SIG-M5 treated with dmso at 0.1 percent for 504 hours (cell line): ENCODE measurements at regions not wholly inside any gene's neighbourhood (a gene's known extent, or its start where the extent isn't known, plus 50 kb on each side); places are given as distances from the start of the nearest gene placed in this dataset.

ENCODE experiments used
- DNase-seq: peaks from one replicate; lab custom pipeline; 2025; ENCODE audit not compliant: unreplicated experiment; lab: John Stamatoyannopoulos, UW

DNA sequence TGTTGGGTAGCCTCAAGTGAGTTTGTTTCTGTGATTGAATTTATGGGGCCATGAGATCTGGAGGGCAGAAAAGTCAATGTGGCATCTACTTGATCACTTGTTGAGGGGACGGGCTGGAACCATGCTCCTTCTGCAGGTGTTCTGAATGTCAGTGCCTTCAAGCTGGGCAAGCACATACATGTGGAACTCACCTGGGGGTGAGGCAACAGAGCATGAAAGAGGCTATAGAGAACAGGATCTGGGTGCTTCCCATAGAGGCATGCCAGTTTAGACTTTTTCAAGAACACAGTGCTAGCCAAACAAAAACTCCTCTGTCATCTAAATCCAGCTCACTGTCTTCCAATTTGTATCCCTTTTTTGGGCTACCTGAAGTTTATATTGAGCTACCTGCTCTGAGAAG lies 77.8 kb upstream of the SLC35B3 start:
- DNase-seq, result no peak

GRCh38 chr6:8507286-8507685 lies 71.9 kb upstream of the SLC35B3 start:
- DNase-seq, result no peak

GRCh38 chr6:8506126-8506525 lies 70.8 kb upstream of the SLC35B3 start:
- DNase-seq, result no peak

- no peak for DNase-seq
These were observed 64.2 kb upstream of the SLC35B3 start for GRCh38 chr6:8499540-8499939.

GRCh38 chr6:8494730-8495129 lies 59.4 kb upstream of the SLC35B3 start:
- DNase-seq, result no peak

DNA sequence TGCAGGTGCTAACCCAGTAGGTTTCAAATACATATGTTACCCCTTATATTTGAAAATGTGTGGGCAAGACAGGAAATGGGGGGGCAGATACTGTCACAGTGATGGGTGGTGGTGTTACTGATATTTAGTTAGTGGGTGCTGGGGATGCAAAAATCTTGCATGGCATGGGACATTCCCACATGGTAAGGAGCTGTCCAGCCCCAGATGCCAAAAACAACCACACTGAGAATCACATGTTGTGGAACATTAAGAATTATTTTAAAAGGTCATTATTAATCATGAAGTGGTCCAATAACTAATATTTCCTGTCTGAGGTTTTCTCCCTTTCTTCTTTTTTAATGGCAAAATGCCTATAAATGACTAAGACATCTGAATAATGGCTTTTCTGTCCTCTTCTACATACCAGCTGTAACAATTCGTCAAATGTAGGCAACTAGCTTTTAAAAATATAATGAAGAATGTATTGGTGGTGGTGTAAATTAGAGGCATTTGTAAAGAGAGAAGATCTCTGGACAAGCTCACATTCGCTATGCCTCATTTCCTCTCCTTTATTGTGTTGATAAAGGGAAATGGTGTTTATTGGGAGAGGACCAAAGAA lies 57.3 kb upstream of the SLC35B3 start:
- DNase-seq, result no peak
